GM12878 (cell line): ENCODE measurements at regions not wholly inside any gene's neighbourhood (a gene's known extent, or its start where the extent isn't known, plus 50 kb on each side); places are given as distances from the start of the nearest gene placed in this dataset.

Source experiments
- ATAC-seq: fragments of 200-7000 bp; cut with Tn5 transposase; 3 replicates; pipeline ENCODE4 v1.9.1; 2020; ENCODE audit warnings: mild to moderate bottlenecking, moderate library complexity
- BruUV-seq: library from RNA; stranded (reverse); fragments of 400-500 nt; replicated peaks from 2 replicates; lab custom pipeline; 2021; lab: Mats Ljungman, UMichigan
- CTCF ChIA-PET: fragments of 300-600 bp; sonication (Branson Sonifier 250); formaldehyde crosslinking; extraction: SDS; loops from one replicate; lab custom pipeline; 2021; ENCODE audit warnings: inconsistent platforms; lab: Yijun Ruan, JAX
- POLR2A ChIA-PET: fragments of 350-600 bp; formaldehyde crosslinking; extraction: SDS; loops from one replicate; lab custom pipeline; 2021; ENCODE audit warnings: inconsistent platforms; lab: Charles Lee
- RAD21 ChIA-PET: fragments of 300-600 bp; sonication (Branson Sonifier 250); formaldehyde crosslinking; loops from one replicate; lab custom pipeline; 2023; ENCODE audit warnings: antibody characterized with exemption; ENCODE audit not compliant: unreplicated experiment; lab: Charles Lee
- SMC1A ChIA-PET: fragments of 300-600 bp; sonication (Branson Sonifier 250); formaldehyde crosslinking; loops from one replicate; lab custom pipeline; 2023; ENCODE audit not compliant: unreplicated experiment, uncharacterized antibody; lab: Charles Lee
- DNase-seq: peaks from one replicate; pipeline ENCODE4 v3.0.0-alpha.2; 2011; ENCODE audit warnings: low read depth, low spot score
- FAIRE-seq: peaks from 3 replicates; lab custom pipeline; 2011; peaks lifted over from hg19 to GRCh38; lab: Jason Lieb, UNC
- H2AFZ ChIP-seq: 2 replicates; pipeline ENCODE4 v1.6.0; 2011; ENCODE audit warnings: low read depth, low read length, control low read depth; ENCODE audit not compliant: control insufficient read depth
- H3K27ac ChIP-seq: 2 replicates; pipeline ENCODE4 v1.5.1; 2011; ENCODE audit warnings: control low read depth; ENCODE audit not compliant: control insufficient read depth, insufficient read depth
- H3K27me3 ChIP-seq, 2 experiments: replicated peaks in 1 of 2; 2 replicates each; pipeline versions ENCODE4 v1.6.0 to v1.6.1; 2011; ENCODE audit warnings: low read length in 1 of 2; ENCODE audit not compliant: control insufficient read depth in 2 of 2, insufficient read depth in 2 of 2
- H3K36me3 ChIP-seq, 2 experiments: 2 replicates each; pipeline ENCODE4 v1.5.1; 2011; ENCODE audit warnings: low read length in 1 of 2; ENCODE audit not compliant: control insufficient read depth in 2 of 2, insufficient read depth in 2 of 2
- H3K4me1 ChIP-seq: 2 replicates; pipeline ENCODE4 v1.6.1; 2011; ENCODE audit warnings: mild to moderate bottlenecking, low read length, moderate library complexity, mixed read lengths; ENCODE audit not compliant: control insufficient read depth, insufficient read depth
- H3K4me2 ChIP-seq: 2 replicates; pipeline ENCODE4 v1.6.0; 2011; ENCODE audit warnings: control low read depth; ENCODE audit not compliant: control insufficient read depth, insufficient read depth
- H3K4me3 ChIP-seq: fragments of 200-600 bp; sonication (generic); 2 replicates; pipeline ENCODE4 v1.5.1; 2016
- H3K79me2 ChIP-seq: 2 replicates; pipeline ENCODE4 v1.6.0; 2011; ENCODE audit warnings: low read length; ENCODE audit not compliant: control insufficient read depth, insufficient read depth
- H3K9ac ChIP-seq: 2 replicates; pipeline ENCODE4 v1.8.0; 2011; ENCODE audit warnings: low read length, control low read depth, mixed read lengths; ENCODE audit not compliant: control insufficient read depth, insufficient read depth
- H3K9me3 ChIP-seq: replicated peaks from 3 replicates; pipeline ENCODE4 v1.5.1; 2011; ENCODE audit warnings: mild to moderate bottlenecking, low read length; ENCODE audit not compliant: control insufficient read depth, insufficient read depth
- H4K20me1 ChIP-seq: 2 replicates; pipeline ENCODE4 v1.6.0; 2011; ENCODE audit not compliant: control insufficient read depth, insufficient read depth
- ASH2L ChIP-seq: fragments of 300-600, 200-600 bp; sonication (generic); IDR thresholded peaks from 2 replicates; pipeline ENCODE4 v1.6.1; 2017; ENCODE audit warnings: low read depth, mild to moderate bottlenecking, borderline replicate concordance
- NFYA ChIP-seq: IDR thresholded peaks from 2 replicates; pipeline ENCODE4 v1.6.1; 2011; ENCODE audit warnings: low read depth, mild to moderate bottlenecking, low read length, improper control_type of control experiment, borderline replicate concordance
- RAD21 ChIP-seq: IDR thresholded peaks from 2 replicates; pipeline ENCODE4 v1.6.1; 2011; ENCODE audit warnings: mild to moderate bottlenecking, low read depth, low read length, moderate library complexity; ENCODE audit not compliant: insufficient read depth
- RELA ChIP-seq: fragments of 450-650 bp; IDR thresholded peaks from 2 replicates; pipeline ENCODE4 v1.8.0; 2014; ENCODE audit warnings: borderline replicate concordance; ENCODE audit not compliant: partially characterized antibody
- SUPT20H ChIP-seq: IDR thresholded peaks from 2 replicates; pipeline ENCODE4 v1.6.1; 2011; ENCODE audit warnings: low read depth, mild to moderate bottlenecking, low read length, moderate library complexity, borderline replicate concordance; ENCODE audit not compliant: control insufficient read depth
- SUZ12 ChIP-seq: fragments of 200-600 bp; sonication (generic); IDR thresholded peaks from one replicate; pipeline ENCODE4 v1.6.1; 2018; ENCODE audit warnings: antibody characterized with exemption, mild to moderate bottlenecking; ENCODE audit not compliant: unreplicated experiment
- TARDBP ChIP-seq: IDR thresholded peaks from 2 replicates; pipeline ENCODE4 v1.6.1; 2016; ENCODE audit warnings: borderline replicate concordance
- ZNF274 ChIP-seq: IDR thresholded peaks from one replicate; pipeline ENCODE4 v1.8.0; 2011; ENCODE audit not compliant: insufficient read length, insufficient read depth
- WGBS: methylation state at CpG from one replicate; pipeline ENCODE4 v1.1.6; 2016; ENCODE audit warnings: low lambda C conversion rate; ENCODE audit not compliant: insufficient replicate concordance, insufficient coverage; ENCODE audit errors: missing lambda C conversion rate; 5-methylcytosine and 5-hydroxymethylcytosine counted together
- in situ Hi-C: fragments of 300-500 bp; cut with MboI; formaldehyde crosslinking; loops from 9 replicates; pipeline ENCODE4 v1.14.3; 2018; ENCODE audit warnings: mixed read lengths
- intact Hi-C: fragments of 100-400 bp; cut with micrococcal nuclease; formaldehyde crosslinking; loops from one replicate; pipeline ENCODE4 v1.14.2; 2022; ENCODE audit not compliant: unreplicated experiment
- TF ChIP-seq, protein P1 (sequence below): fragments of 450-650 bp; conservative IDR thresholded peaks from 2 replicates; pipeline ENCODE4 v1.6.1; 2017; ENCODE audit warnings: mild to moderate bottlenecking, moderate library complexity
- TF ChIP-seq, protein P2 (sequence below): fragments of 150-350 bp; IDR thresholded peaks from 2 replicates; pipeline ENCODE4 v1.6.1; 2014; ENCODE audit warnings: mild to moderate bottlenecking, low read depth, low read length
- TF ChIP-seq, protein P3 (sequence below): IDR thresholded peaks from 2 replicates; pipeline ENCODE4 v1.6.1; 2011; ENCODE audit warnings: mild to moderate bottlenecking, low read depth, low read length, moderate library complexity; ENCODE audit not compliant: insufficient replicate concordance
- TF ChIP-seq, protein P4 (sequence below): IDR thresholded peaks from 2 replicates; pipeline ENCODE4 v1.6.1; 2011; ENCODE audit warnings: low read depth, mild to moderate bottlenecking, low read length, moderate library complexity, borderline replicate concordance; ENCODE audit errors: extremely low read depth
- TF ChIP-seq, protein P5 (sequence below): fragments of 450-650 bp; formaldehyde crosslinking; IDR thresholded peaks from 2 replicates; pipeline ENCODE4 v1.4.0; 2022; ENCODE audit warnings: mild to moderate bottlenecking, moderate library complexity

DNA sequence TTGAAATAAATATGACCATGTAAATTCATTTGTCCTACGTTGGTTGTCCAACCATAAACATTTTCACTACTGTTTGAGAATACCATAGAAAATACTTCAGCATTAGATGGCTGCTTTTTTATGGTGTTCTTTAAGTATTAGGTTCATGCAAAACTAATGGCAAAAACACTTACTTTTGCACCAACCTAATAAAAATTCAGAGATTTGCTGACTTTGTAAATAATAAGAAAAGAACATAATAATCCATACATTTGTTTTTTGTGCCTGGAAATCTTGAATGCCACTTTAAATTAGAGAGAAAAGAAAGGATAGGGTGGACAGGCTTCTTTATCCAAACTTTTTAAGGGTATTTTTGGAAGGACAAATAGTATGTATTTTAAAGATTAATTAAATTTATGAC lies 719.7 kb upstream of the TYRP1 start:
- FAIRE-seq (no peak), ATAC-seq (no peak), DNase-seq (no peak)
- Histone ChIP-seq H4K20me1 (no peaks in the 10 kb centered on the region), H3K79me2 (no peaks in the 10 kb centered on the region), H3K9me3 (no peaks in the 10 kb centered on the region), H3K4me3 (no peak overlapping the region), H3K27ac (no peak overlapping the region), H3K36me3 (no peaks in the 10 kb centered on the region), H3K9ac (no peak overlapping the region), H3K4me2 (no peak overlapping the region), H2AFZ (no peak overlapping the region), H3K4me1 (no peaks in the 10 kb centered on the region), H3K27me3 (no peaks in the 10 kb centered on the region)
- BruUV-seq = no TSS peak
- intact Hi-C loops = no loop called here
- RAD21 ChIA-PET = no interaction called here
- CTCF ChIA-PET = interaction anchor here (1.4 kb wide), 1 partner anchor 9 kb away, joined by 4 read pairs; no protein-coding TSS in a partner anchor
- no peak for TF ChIP-seq ASH2L
- TF ChIP-seq SUZ12 = no peak
- no peak for TF ChIP-seq ZNF274
- no peak for TF ChIP-seq TARDBP
- no peak for TF ChIP-seq SUPT20H
- no peak for TF ChIP-seq RELA
- TF ChIP-seq, protein P1, sequence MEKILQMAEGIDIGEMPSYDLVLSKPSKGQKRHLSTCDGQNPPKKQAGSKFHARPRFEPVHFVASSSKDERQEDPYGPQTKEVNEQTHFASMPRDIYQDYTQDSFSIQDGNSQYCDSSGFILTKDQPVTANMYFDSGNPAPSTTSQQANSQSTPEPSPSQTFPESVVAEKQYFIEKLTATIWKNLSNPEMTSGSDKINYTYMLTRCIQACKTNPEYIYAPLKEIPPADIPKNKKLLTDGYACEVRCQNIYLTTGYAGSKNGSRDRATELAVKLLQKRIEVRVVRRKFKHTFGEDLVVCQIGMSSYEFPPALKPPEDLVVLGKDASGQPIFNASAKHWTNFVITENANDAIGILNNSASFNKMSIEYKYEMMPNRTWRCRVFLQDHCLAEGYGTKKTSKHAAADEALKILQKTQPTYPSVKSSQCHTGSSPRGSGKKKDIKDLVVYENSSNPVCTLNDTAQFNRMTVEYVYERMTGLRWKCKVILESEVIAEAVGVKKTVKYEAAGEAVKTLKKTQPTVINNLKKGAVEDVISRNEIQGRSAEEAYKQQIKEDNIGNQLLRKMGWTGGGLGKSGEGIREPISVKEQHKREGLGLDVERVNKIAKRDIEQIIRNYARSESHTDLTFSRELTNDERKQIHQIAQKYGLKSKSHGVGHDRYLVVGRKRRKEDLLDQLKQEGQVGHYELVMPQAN = no peak
- TF ChIP-seq, protein P2, sequence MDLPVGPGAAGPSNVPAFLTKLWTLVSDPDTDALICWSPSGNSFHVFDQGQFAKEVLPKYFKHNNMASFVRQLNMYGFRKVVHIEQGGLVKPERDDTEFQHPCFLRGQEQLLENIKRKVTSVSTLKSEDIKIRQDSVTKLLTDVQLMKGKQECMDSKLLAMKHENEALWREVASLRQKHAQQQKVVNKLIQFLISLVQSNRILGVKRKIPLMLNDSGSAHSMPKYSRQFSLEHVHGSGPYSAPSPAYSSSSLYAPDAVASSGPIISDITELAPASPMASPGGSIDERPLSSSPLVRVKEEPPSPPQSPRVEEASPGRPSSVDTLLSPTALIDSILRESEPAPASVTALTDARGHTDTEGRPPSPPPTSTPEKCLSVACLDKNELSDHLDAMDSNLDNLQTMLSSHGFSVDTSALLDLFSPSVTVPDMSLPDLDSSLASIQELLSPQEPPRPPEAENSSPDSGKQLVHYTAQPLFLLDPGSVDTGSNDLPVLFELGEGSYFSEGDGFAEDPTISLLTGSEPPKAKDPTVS = no peak
- TF ChIP-seq, protein P3, sequence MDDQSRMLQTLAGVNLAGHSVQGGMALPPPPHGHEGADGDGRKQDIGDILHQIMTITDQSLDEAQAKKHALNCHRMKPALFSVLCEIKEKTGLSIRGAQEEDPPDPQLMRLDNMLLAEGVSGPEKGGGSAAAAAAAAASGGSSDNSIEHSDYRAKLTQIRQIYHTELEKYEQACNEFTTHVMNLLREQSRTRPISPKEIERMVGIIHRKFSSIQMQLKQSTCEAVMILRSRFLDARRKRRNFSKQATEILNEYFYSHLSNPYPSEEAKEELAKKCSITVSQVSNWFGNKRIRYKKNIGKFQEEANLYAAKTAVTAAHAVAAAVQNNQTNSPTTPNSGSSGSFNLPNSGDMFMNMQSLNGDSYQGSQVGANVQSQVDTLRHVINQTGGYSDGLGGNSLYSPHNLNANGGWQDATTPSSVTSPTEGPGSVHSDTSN = no peak
- no peak for TF ChIP-seq RAD21
- no peak for TF ChIP-seq NFYA
- TF ChIP-seq, protein P4, sequence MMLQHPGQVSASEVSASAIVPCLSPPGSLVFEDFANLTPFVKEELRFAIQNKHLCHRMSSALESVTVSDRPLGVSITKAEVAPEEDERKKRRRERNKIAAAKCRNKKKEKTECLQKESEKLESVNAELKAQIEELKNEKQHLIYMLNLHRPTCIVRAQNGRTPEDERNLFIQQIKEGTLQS = no peak
- TF ChIP-seq, protein P5, sequence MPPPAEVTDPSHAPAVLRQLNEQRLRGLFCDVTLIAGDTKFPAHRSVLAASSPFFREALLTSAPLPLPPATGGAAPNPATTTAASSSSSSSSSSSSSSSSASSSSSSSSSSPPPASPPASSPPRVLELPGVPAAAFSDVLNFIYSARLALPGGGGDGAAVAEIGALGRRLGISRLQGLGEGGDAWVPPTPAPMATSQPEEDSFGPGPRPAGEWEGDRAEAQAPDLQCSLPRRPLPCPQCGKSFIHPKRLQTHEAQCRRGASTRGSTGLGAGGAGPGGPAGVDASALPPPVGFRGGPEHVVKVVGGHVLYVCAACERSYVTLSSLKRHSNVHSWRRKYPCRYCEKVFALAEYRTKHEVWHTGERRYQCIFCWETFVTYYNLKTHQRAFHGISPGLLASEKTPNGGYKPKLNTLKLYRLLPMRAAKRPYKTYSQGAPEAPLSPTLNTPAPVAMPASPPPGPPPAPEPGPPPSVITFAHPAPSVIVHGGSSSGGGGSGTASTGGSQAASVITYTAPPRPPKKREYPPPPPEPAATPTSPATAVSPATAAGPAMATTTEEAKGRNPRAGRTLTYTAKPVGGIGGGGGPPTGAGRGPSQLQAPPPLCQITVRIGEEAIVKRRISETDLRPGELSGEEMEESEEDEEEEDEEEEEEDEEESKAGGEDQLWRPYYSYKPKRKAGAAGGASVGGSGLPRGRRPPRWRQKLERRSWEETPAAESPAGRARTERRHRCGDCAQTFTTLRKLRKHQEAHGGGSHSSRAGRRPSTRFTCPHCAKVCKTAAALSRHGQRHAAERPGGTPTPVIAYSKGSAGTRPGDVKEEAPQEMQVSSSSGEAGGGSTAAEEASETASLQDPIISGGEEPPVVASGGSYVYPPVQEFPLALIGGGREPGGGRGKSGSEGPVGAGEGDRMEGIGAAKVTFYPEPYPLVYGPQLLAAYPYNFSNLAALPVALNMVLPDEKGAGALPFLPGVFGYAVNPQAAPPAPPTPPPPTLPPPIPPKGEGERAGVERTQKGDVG (CRISPR knock-in tag) = no peak
- SMC1A ChIA-PET = no interaction called here
- 4% methylated on average over 1 of the region's 1 CpG for WGBS
- POLR2A ChIA-PET = no interaction called here
- in situ Hi-C loops = no loop called here
